ENCODE measurements at regions not wholly inside any gene's neighbourhood (a gene's known extent, or its start where the extent isn't known, plus 50 kb on each side); places are given as distances from the start of the nearest gene placed in this dataset.

GRCh38 chr12:111181143-111181726, 187.7 kb downstream of the PHETA1 start:
- peak in 1 of 2 donors; percentile 55 for DNase-seq
- no peak for ATAC-seq (ENCODE audit: low FRiP score in 2 of 2)
- H3K27me3 ChIP-seq, result no peaks in the 10 kb centered on the region
- no peak overlapping the region for H3K4me3 ChIP-seq
- H3K27ac ChIP-seq, result no peak overlapping the region
- WGBS, 2 donors, result 21 to 41% methylated on average over 18 of the region's 18 CpGs
- no peaks in the 10 kb centered on the region for H3K9me3 ChIP-seq
- H3K36me3 ChIP-seq, result no peaks in the 10 kb centered on the region
- TF ChIP-seq CTCF (IDR thresholded peaks at IDR 0.05), result no peak
- no peak for TF ChIP-seq POLR2A (IDR thresholded peaks at IDR 0.05)
- TF ChIP-seq POLR2AphosphoS5 (IDR thresholded peaks at IDR 0.05), result no peak
- TF ChIP-seq EP300 (IDR thresholded peaks at IDR 0.05), result no peak
- peaks cover 0 to 7% (median 3%) of the 10 kb centered on the region in 4 donors for H3K4me1 ChIP-seq

DNA sequence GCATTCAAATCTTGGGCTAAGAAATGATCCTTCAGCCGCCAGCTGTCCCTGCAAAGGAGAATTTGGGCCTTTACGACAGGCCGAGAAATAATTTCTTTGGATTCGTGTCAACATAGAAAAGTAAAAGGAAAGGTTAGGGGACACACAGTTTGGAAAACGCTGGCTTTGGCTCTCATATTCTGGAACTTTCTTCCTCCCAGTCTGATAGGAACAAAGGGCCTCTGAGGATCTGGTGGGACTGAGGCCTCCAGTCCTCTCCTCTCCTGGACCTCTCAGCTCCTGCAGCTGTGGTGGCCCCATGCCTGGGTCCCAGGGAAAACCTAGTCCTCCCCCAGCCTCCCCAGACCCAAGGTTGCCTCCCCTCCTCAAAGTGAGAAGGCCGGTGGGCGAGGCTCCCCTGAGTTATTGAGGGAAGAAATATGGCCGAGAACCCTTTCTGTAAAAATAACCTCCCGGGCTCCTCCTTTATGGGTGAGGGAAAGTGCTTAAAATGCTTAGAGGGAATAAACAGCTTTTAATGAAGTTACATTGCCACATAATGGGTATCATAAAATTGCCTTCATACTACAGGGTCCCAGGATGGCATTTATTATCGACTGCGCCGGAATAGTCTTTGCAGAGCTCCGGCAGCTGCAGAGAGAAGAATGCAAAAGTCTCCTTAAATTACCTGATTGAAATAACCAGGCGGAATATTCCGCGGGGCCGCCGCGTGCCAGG, 188.3 kb downstream of the PHETA1 start:
- no peak overlapping the region for H3K27ac ChIP-seq
- no peak overlapping the region for H3K4me3 ChIP-seq
- no peaks in the 10 kb centered on the region for H3K36me3 ChIP-seq
- H3K27me3 ChIP-seq, result no peaks in the 10 kb centered on the region
- WGBS, 2 donors, result 59 to 62% methylated on average over 18 to 19 of the region's 19 CpGs
- H3K4me1 ChIP-seq, result peaks cover 0 to 7% (median 3%) of the 10 kb centered on the region in 4 donors
- DNase-seq (no peak), ATAC-seq (ENCODE audit: low FRiP score in 2 of 2) (no peak)
- H3K9me3 ChIP-seq, result no peaks in the 10 kb centered on the region
- TF ChIP-seq CTCF (IDR thresholded peaks at IDR 0.05), result no peak
- no peak for TF ChIP-seq POLR2A (IDR thresholded peaks at IDR 0.05)
- TF ChIP-seq EP300 (IDR thresholded peaks at IDR 0.05), result no peak
- no peak for TF ChIP-seq POLR2AphosphoS5 (IDR thresholded peaks at IDR 0.05)

DNA sequence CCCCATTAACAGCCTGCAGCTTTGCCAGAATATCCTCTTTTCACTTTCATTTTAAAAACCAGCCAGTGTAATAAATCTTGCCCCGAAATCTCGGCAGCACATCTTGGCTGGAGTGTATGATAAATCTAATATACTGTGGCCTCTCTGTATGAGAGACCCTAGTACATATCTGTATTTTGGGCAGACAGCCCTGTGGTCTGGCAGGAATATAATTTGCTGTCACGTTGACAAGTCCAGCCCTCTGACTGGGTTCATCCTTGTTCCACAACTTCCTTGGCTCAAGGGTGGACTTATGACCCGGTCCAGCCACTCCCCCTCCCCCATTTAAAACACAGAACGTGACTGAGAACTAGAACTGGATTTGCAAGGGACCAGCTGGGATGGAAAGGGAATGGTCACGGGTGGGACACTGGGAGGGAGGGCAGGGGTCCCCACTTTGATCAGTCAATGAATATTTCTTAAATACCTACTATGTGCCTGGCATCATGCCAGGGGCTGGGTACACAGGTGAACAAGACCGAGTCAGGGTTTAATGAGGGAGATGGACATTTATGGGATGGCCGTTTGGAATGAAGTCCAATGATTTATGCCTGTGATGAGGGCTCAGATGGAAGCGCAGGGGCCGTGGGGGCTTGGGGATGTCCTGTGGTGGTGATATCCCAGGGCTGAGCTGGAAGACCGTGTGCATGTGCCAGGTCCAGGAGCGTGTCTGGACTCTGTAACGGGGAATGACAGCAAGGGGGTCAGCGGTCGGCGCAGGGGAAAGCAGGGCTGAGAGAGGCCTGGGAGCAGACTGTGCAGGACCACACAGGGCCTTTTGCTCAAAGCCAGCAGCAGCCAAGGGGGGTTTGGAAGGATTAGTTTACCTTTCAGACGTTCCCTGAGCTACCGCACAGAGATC, 190.5 kb downstream of the PHETA1 start:
- H3K27me3 ChIP-seq, result no peaks in the 10 kb centered on the region
- H3K9me3 ChIP-seq, result no peaks in the 10 kb centered on the region
- no peak for DNase-seq
- peaks cover 0 to 11% (median 5%) of the 10 kb centered on the region in 4 donors for H3K4me1 ChIP-seq
- no peak overlapping the region for H3K4me3 ChIP-seq
- H3K36me3 ChIP-seq, result no peaks in the 10 kb centered on the region
- TF ChIP-seq POLR2AphosphoS5 (IDR thresholded peaks at IDR 0.05), result no peak
- no peak for TF ChIP-seq CTCF (IDR thresholded peaks at IDR 0.05)
- no peak for TF ChIP-seq POLR2A (IDR thresholded peaks at IDR 0.05)
- no peak for TF ChIP-seq EP300 (IDR thresholded peaks at IDR 0.05)
- ATAC-seq (ENCODE audit: low FRiP score in 2 of 2), result no peak
- H3K27ac ChIP-seq, result no peak overlapping the region
- 47 to 55% methylated on average over 16 to 18 of the region's 18 CpGs for WGBS, 2 donors

DNA sequence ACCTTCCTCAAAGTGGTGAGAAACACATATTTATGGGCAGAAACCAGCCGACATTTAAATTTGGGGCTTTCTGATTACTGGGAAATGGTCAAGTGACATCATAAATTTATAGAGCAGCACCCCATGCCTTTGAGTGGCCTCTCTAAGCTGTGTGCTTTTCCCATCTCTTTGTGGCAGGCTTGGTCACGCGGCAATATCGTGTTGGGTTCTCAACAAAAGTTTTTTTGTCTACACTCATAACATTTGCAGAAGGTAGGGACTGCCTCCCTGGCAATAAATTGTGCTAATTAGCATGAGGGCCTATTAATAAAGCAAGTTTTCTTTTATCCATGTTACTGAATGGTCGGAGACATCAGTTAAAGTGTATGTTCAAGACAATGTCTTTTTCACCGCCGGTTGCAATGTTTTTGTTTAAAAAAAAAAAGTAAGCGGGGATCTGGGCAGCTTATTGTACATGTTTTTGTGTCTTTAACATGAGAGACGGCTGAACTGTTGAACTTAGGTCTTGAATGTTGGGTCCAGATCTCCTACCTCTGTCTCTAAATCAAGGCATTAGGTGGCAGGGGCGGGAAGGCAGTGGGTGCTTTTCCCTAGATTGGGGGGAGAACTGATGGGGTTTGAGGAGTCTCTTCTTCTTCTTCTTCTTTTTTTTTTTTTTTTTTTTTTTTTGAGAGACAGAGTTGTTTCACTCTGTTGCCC, 193.3 kb downstream of the PHETA1 start:
- DNase-seq, result no peak
- Histone ChIP-seq H3K9me3 (no peaks in the 10 kb centered on the region), H3K4me1 (peaks cover 0 to 6% (median 2%) of the 10 kb centered on the region in 4 donors), H3K27me3 (no peaks in the 10 kb centered on the region), H3K27ac (no peak overlapping the region), H3K4me3 (no peak overlapping the region), H3K36me3 (no peaks in the 10 kb centered on the region)
- 63 to 67% methylated on average over 10 of the region's 10 CpGs for WGBS, 2 donors
- no peak for TF ChIP-seq POLR2AphosphoS5 (IDR thresholded peaks at IDR 0.05)
- TF ChIP-seq CTCF (IDR thresholded peaks at IDR 0.05), result no peak
- TF ChIP-seq POLR2A (IDR thresholded peaks at IDR 0.05), result no peak
- TF ChIP-seq EP300 (IDR thresholded peaks at IDR 0.05), result no peak
- no peak for ATAC-seq (ENCODE audit: low FRiP score in 2 of 2)
